Pancreas (tissue), 10 donors: ENCODE measurements at regions not wholly inside any gene's neighbourhood (a gene's known extent, or its start where the extent isn't known, plus 50 kb on each side); places are given as distances from the start of the nearest gene placed in this dataset.

Experiments
- ATAC-seq, 4 donors: fragments of 200-7000 bp; cut with Tn5 transposase; one replicate each; pipeline versions ENCODE4 v1.8.0 to v1.9.1; 2020; ENCODE audit warnings: mild to moderate bottlenecking in 4 of 4, moderate library complexity in 4 of 4
- DNase-seq, 6 donors: peaks; one replicate each; pipeline ENCODE4 v3.0.0-alpha.2; 2020
- FAIRE-seq: peaks from 2 replicates; lab custom pipeline; 2012; peaks lifted over from hg19 to GRCh38; lab: Jason Lieb, UNC
- H3K27ac ChIP-seq, 4 donors: fragments of 200-600 bp; sonication (generic); 1 replicate in 3 of 4; 2 replicates in 1 of 4; pipeline versions ENCODE4 v1.5.0 to v1.8.0; 2020
- H3K27me3 ChIP-seq, 4 donors: fragments of 200-600 bp; one replicate each; pipeline ENCODE4 v1.8.0; 2021
- H3K36me3 ChIP-seq, 3 donors: fragments of 200-600 bp; sonication (generic) in 1 of 3; one replicate each; pipeline versions ENCODE4 v1.5.0 to v1.8.0; 2020 to 2021
- H3K4me1 ChIP-seq, 3 donors: fragments of 200-600 bp; one replicate each; pipeline ENCODE4 v1.8.0; 2021
- H3K4me3 ChIP-seq, 4 donors: fragments of 200-600 bp; sonication (generic) in 2 of 4; one replicate each; pipeline versions ENCODE4 v1.5.0 to v1.8.0; 2020 to 2021
- H3K9me3 ChIP-seq, 4 donors: fragments of 200-600 bp; one replicate each; pipeline ENCODE4 v1.8.0; 2021
- WGBS, 2 donors: extraction: QIAGEN DNeasy Blood & Tissue Kit; methylation state at CpG; one replicate each; pipeline ENCODE4 v1.1.7; 2013; 5-methylcytosine and 5-hydroxymethylcytosine counted together
- intact Hi-C, 3 donors: fragments of 100-400 bp; cut with DNase I; formaldehyde crosslinking; loops; one replicate each; pipeline versions ENCODE4 v1.11.1 to v1.14.2; 2022
- TF ChIP-seq, protein P1 (sequence below), 4 donors: fragments of 200-600 bp; sonication (generic) in 3 of 4; IDR thresholded peaks; one replicate each; pipeline versions ENCODE4 v1.5.0 to v1.8.0; 2021; ENCODE audit warnings: antibody characterized with exemption in 4 of 4
- donor health status: healthy with polysubstance abuse.
- donor health status: DM: no; HTN: no; CAD: no; lungs with moderate emphysema.
- donor health status: DM: no; HTN: no; CAD: no.
- donor health status: control.
- donor health status: control.
- donor health status: Bipolar disorder and iron deficiency.
- donor health status: DM: yes; HTN: yes; CAD: no.
- donor health status: DM: no; HTN: no; CAD: no.
- donor health status: DM: no; HTN: no; CAD: no.
- donor health status: DM: yes; HTN: yes; CAD: no.

GRCh38 chr15:95973566-95974256, 356.8 kb upstream of the NR2F2 start:
- intact Hi-C loops = no loop called here
- FAIRE-seq (no peak), ATAC-seq (no peak), DNase-seq (no peak)
- Histone ChIP-seq H3K27me3 (no peaks in the 10 kb centered on the region), H3K4me3 (no peak overlapping the region), H3K9me3 (no peaks in the 10 kb centered on the region), H3K4me1 (no peaks in the 10 kb centered on the region), H3K27ac (no peak overlapping the region), H3K36me3 (no peaks in the 10 kb centered on the region)
- TF ChIP-seq, protein P1, sequence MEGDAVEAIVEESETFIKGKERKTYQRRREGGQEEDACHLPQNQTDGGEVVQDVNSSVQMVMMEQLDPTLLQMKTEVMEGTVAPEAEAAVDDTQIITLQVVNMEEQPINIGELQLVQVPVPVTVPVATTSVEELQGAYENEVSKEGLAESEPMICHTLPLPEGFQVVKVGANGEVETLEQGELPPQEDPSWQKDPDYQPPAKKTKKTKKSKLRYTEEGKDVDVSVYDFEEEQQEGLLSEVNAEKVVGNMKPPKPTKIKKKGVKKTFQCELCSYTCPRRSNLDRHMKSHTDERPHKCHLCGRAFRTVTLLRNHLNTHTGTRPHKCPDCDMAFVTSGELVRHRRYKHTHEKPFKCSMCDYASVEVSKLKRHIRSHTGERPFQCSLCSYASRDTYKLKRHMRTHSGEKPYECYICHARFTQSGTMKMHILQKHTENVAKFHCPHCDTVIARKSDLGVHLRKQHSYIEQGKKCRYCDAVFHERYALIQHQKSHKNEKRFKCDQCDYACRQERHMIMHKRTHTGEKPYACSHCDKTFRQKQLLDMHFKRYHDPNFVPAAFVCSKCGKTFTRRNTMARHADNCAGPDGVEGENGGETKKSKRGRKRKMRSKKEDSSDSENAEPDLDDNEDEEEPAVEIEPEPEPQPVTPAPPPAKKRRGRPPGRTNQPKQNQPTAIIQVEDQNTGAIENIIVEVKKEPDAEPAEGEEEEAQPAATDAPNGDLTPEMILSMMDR (IDR thresholded peaks at IDR 0.05) = no peak
- WGBS, 2 donors = 58 to 68% methylated on average over 7 of the region's 7 CpGs

- DNase-seq (no peak), FAIRE-seq (no peak), ATAC-seq (no peak)
- no peaks in the 10 kb centered on the region for H3K9me3 ChIP-seq
- H3K27ac ChIP-seq = no peak overlapping the region
- no peak overlapping the region for H3K4me3 ChIP-seq
- intact Hi-C loops = no loop called here
- no peaks in the 10 kb centered on the region for H3K36me3 ChIP-seq
- no peaks in the 10 kb centered on the region for H3K4me1 ChIP-seq
- 60 to 82% methylated on average over 4 of the region's 4 CpGs for WGBS, 2 donors
- TF ChIP-seq, protein P1 (IDR thresholded peaks at IDR 0.05) = no peak
- H3K27me3 ChIP-seq = no peaks in the 10 kb centered on the region
Measured at GRCh38 chr15:95975212-95975611, 355.3 kb upstream of the NR2F2 start.

DNA sequence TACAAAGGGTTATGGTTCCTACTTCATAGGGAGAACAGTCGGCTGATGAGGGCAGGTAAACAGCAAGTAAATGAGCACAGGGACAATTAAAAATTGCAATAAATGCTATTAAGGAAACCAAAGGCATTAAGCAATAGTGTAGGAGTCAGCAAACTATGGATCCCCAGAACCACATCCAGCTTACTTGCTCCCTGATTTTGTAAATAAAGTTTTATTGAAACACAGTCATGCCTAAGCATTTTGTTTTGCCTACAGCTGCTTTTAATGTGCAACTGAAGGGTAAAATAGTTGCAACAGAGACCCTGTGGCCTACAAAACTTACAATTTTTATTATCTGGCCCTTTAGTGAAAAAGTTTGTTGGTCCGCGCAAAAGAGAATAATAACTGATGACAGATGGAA, 351.2 kb upstream of the NR2F2 start:
- TF ChIP-seq, protein P1 (IDR thresholded peaks at IDR 0.05) = no peak
- DNase-seq (no peak), ATAC-seq (no peak), FAIRE-seq (no peak)
- intact Hi-C loops = no loop called here
- Histone ChIP-seq H3K4me3 (no peak overlapping the region), H3K27ac (no peak overlapping the region), H3K4me1 (no peaks in the 10 kb centered on the region), H3K9me3 (no peaks in the 10 kb centered on the region), H3K27me3 (no peaks in the 10 kb centered on the region), H3K36me3 (no peaks in the 10 kb centered on the region)
- 90 to 94% methylated on average over 3 of the region's 3 CpGs for WGBS, 2 donors

DNA sequence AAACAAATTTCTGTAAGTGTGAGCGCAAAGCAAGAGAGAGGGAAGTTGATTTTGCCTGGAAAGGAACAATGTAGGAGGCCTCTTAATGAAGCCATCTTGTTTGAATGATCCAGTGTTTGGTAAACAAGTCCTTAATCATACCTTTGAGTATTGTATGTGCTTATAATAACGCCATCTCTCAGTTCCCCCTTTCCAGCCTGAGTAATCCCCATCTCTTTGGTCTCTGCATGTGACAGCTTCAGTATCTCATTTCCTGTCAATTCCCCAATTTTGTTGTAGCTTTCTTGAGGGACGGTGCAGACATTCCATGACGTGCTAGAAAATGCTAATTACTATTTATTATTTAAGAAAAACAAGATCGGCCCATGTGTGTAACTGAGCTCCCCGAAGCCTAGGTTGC, 349.3 kb upstream of the NR2F2 start:
- WGBS, 2 donors = 88 to 93% methylated on average over 6 of the region's 6 CpGs
- Histone ChIP-seq H3K4me3 (no peak overlapping the region), H3K36me3 (no peaks in the 10 kb centered on the region), H3K27me3 (no peaks in the 10 kb centered on the region), H3K9me3 (no peaks in the 10 kb centered on the region), H3K27ac (no peak overlapping the region), H3K4me1 (no peaks in the 10 kb centered on the region)
- no peak for FAIRE-seq
- no peak for ATAC-seq
- no peak for DNase-seq
- intact Hi-C loops = no loop called here
- TF ChIP-seq, protein P1 (IDR thresholded peaks at IDR 0.05) = no peak

- DNase-seq (no peak), ATAC-seq (no peak), FAIRE-seq (no peak)
- no peak overlapping the region for H3K4me3 ChIP-seq
- TF ChIP-seq, protein P1 (IDR thresholded peaks at IDR 0.05) = no peak
- H3K27me3 ChIP-seq = no peaks in the 10 kb centered on the region
- H3K27ac ChIP-seq = no peak overlapping the region
- H3K9me3 ChIP-seq = no peaks in the 10 kb centered on the region
- H3K4me1 ChIP-seq = no peaks in the 10 kb centered on the region
- no peaks in the 10 kb centered on the region for H3K36me3 ChIP-seq
- 68 to 74% methylated on average over 4 of the region's 4 CpGs for WGBS, 2 donors
- intact Hi-C loops = no loop called here
Measured at GRCh38 chr15:95987299-95987698, 343.2 kb upstream of the NR2F2 start.
